Stimulated activated CD8-positive, alpha-beta memory T cell treated with anti-CD3 and anti-CD28 coated beads, Interleukin-7, amount 100 ng/mL, for 1 hour (primary cell): ENCODE measurements at regions not wholly inside any gene's neighbourhood (a gene's known extent, or its start where the extent isn't known, plus 50 kb on each side); places are given as distances from the start of the nearest gene placed in this dataset.
"Not testable (repeated sequence)": the region's sequence is repeated elsewhere in the genome, so short reads cannot be mapped to it uniquely, and the experiment has no call there.

Source experiments
- DNase-seq, 2 donors: peaks; one replicate each; pipeline ENCODE4 v3.0.0-alpha.2; 2020; ENCODE audit warnings: low read depth in 2 of 2

DNA sequence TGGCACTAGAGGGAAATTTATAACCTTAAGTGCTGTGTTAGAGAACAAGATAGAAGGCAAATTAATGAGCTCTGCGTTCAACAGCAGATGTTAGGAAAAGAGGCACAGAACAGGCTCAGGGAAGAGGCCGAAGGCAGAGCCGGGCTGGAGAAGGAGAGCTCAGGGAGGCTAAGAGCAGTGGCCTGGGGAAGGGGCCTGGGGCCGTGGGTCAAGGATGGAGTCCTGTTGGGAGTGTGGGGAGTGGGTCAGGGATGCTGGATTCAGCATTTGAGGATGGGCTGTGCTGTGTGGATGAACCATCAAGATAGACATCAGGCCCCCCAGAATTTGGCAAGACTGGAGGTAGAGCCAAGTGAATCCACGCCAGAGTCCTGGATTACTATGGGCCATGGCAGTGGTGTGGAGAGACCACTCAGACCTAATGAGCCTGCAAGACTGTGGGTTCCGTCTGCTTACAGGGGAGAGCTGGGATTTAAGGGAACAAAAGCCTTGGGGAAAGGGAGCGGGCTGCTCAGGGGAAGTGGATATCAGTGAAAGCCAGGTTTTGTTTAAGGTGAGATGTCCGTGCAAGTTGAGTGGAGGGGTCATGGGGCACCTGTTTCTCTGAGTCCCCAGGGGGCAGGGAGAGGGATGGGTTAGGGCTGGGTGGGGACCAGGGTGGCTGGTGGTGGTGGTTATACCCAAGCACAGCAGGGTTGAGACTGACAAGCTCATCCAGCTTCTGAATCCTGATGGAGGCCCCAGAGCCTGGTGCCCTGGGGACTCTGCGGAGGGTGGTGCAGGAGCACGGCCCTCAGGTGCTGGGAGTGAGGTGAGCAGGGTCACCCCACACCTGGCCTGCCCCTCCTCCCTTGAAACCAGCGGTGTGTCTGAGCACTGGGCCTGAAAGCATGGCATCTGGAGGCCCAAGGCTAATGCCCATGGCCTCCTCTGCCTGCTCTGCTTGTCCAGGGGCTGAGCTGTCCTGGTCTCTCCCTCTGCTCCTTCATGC lies 101.7 kb downstream of the BMS1 start:
- no peak for DNase-seq

DNA sequence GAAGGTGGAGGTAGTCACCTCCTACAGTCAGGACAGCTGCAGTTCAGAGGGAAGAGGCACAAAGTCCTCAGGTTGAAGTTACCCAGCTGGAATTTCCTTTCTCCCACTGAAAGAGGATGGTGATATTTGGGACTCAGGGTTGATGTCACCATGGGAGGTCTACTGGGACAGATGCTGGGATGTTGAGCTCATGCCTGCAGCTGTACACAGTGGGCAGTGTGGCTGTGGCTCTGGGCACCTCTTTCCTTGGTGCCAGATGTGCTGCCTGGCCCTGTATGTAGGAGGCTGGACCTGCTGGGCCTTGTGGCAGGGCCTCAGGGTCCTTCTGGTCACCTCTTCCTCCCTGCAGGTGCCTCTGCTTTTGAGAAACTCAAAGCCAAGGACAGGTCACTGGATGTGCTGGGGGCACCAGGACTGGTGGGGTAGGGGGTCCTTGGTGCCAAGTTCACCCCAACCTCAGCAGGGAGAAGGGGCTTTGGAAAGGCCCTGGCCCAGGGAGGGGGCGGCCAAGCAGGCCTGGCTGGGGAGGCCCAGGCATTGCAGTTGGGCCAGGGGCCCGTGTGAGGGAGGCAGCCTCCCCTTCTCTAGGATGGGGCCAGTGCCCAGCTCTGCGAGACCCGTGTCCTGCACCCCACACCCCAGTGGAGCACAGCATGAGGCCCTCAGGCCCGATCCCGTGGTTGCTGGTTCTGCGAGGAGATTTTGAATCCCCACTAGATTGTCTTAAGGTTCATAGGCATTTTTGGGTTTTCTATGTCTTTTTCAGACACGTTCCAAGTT lies 103.1 kb downstream of the BMS1 start:
- DNase-seq = no peak

GRCh38 chr10:42887734-42888503 lies 105.3 kb downstream of the BMS1 start:
- no peak for DNase-seq

GRCh38 chr10:42888504-42889095 lies 106.0 kb downstream of the BMS1 start:
- DNase-seq = no peak

- no peak for DNase-seq
Observed at GRCh38 chr10:42896735-42897134, 114.1 kb downstream of the BMS1 start.

DNA sequence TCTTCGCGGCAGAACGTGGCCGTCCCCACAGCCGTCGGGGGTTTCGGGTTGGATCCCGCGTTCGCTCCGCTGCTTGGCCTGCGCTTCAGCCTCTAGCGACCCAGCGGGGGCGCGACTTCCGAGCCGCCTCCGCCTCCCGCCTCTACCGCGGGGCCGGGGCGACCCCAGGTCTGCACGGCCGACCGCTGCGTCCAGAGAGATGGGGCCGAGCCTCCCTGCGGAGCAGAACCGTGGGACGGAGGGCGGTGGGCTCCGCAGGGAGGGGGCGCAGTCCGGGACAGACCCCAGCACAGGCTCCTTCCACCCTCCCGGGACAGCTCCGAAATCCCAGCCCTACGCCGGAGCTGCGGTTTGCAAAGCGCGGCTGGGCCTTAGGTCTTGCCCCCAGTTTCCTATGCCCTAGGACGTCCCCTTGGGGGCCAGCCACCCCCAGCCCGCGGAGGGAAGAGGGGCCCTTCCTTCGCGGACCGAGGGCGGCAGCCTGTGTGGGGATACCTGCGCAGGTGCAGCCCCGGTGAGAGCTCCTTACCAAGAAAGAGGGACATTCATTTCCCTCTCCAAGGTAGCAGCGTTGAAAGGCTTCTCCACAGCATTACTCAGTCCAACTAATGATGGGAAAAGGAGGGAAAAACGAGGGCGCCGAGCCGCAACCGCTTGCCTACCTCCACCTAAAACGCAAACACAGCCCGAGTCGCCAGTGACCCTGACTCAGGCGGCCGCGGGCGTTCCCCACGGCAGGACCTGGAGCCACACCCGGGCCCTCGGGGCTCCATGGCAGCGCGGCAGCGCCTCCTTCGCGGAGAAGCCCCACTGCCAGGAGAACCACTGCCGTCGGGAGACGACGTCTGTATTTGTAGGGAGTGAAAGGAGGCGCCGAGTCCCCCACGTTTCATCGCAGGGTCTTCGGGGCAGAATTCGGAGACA lies 115.7 kb downstream of the BMS1 start:
- no peak for DNase-seq

- no peak for DNase-seq
Observed at GRCh38 chr10:42899036-42899435, 116.4 kb downstream of the BMS1 start.

- not testable (repeated sequence) for DNase-seq
Observed at GRCh38 chr10:42900346-42900745, 117.8 kb downstream of the BMS1 start.

DNA sequence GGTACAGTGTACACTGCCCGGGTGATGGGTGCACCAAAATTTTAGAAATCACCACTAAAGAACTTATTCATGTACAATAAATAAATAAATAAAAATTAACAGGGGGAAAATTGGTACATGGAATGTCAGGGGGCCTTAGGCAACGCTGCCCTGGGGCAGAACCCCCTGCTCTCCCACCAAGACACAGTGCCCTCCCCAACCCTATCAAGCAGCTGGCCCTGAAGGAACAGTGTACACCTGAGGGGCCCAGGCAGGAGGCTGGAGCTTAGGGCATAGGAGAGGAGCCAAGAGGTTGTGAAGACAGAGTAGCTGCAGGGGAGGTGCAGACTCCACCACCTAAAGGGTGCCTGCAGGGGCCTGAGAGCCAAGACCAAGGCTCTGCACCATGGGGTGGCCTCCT lies 128.8 kb downstream of the BMS1 start:
- DNase-seq = no peak

DNA sequence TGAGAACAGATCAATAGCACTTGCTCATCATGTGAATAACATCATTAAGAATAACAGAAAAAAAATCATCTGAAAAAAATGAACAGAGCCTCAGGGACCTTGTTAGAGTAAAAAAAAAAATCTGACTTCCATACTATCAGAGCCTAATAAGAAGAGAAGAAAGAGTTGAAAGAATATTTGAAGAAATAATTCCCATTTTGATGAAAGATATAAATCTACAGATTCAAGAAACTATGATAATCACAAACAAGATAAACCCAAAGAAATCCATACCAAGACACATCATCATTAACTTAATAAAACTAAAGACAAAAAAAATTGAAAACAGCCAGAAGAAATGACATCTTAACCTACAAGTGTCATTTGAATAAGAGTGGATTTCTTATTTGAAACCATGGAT lies 134.4 kb downstream of the BMS1 start:
- no peak for DNase-seq

- DNase-seq = no peak
Observed at GRCh38 chr10:42917821-42918220, 135.2 kb downstream of the BMS1 start.

DNA sequence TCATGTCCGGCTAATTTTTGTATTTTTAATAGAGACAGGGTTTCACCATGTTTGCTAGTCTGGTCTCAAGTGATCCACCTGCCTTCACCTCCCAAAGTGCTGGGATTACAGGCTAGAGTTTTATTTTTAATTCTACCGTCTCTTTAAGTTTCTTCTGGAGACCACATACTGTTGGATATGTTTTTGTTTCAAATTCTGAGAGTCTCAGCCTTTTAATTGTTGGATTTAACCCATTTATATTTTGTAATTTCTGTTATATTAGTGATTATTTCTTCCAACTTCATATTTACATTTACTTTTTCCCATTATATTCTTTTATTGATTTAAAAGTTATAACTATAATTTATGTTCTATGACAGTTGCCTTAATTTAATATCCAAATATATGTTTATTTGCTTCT lies 139.4 kb downstream of the BMS1 start:
- no peak for DNase-seq

- DNase-seq = no peak
Observed at GRCh38 chr10:42924484-42924883, 141.9 kb downstream of the BMS1 start.

GRCh38 chr10:42926843-42927242 lies 144.2 kb downstream of the BMS1 start:
- no peak for DNase-seq

DNA sequence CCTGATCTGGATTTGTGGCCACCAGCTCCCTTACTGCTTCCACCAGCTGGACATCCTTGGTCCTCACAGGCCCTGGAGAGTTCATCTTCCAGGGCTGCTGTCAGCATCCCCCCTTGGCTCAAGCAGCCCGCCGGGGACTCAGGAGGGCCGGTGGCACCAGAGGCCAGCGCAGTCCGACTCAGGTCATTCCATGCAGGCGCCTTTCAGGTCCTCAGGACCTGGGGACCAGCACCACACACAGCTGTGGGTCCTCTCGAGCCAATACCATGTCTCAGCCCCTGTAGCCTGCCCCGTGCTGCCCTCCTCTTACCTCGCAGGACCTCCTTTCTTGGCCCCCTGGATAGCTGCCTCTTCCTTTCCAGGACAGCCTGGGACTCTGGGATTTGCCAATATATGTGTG lies 145.5 kb downstream of the BMS1 start:
- no peak for DNase-seq

GRCh38 chr10:42929236-42929635 lies 146.6 kb downstream of the BMS1 start:
- no peak for DNase-seq

DNA sequence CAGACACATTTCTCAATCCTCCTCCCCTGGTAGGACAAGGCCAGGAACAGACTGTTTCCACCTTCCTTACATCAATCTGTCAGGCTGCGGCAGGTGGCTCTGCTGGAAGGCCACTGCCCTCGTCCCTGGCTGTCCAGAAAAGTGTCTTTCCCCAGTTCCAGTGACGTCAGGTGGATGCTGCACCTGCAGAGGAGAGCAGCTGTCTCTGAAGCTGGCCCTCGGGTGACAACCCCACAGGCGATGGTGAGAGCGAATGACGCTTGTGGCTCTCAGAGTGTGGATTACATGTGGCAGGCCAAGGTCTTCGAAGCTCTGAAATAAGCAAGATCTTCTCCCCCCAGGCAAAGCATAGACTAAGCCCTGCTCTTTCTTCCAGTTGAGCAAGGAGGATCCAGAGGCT lies 146.9 kb upstream of the RET start:
- no peak for DNase-seq

GRCh38 chr10:42930516-42931192 lies 146.2 kb upstream of the RET start:
- no peak for DNase-seq

- no peak for DNase-seq
Observed at GRCh38 chr10:42932116-42932515, 144.8 kb upstream of the RET start.
